Mesenchymal stem cell (in vitro differentiated cells and primary cell): ENCODE measurements at regions not wholly inside any gene's neighbourhood (a gene's known extent, or its start where the extent isn't known, plus 50 kb on each side); places are given as distances from the start of the nearest gene placed in this dataset.

Experiments used
- DNase-seq: peaks from one replicate; pipeline ENCODE4 v3.0.0-alpha.2; 2013
- H2AFZ ChIP-seq: one replicate; pipeline ENCODE4 v1.6.1; 2013; ENCODE audit warnings: low read depth, mild to moderate bottlenecking, control low read depth, inconsistent platforms, low read length, moderate library complexity
- H2AK5ac ChIP-seq: 2 replicates; pipeline ENCODE4 v1.6.1; 2013; ENCODE audit warnings: low read length, moderate library complexity, mild to moderate bottlenecking, inconsistent platforms; ENCODE audit not compliant: severe bottlenecking
- H2BK120ac ChIP-seq: one replicate; pipeline ENCODE4 v1.6.1; 2013; ENCODE audit warnings: low read depth, mild to moderate bottlenecking, inconsistent platforms, low read length, moderate library complexity
- H2BK12ac ChIP-seq, 2 experiments: one replicate each; pipeline ENCODE4 v1.6.1; 2013; ENCODE audit warnings: inconsistent platforms in 2 of 2, low read length in 2 of 2, mild to moderate bottlenecking in 2 of 2, moderate library complexity in 2 of 2, control low read depth in 1 of 2
- H2BK15ac ChIP-seq: one replicate; pipeline ENCODE4 v1.6.1; 2013; ENCODE audit warnings: mild to moderate bottlenecking, low read depth, inconsistent platforms; ENCODE audit not compliant: poor library complexity, severe bottlenecking
- H2BK5ac ChIP-seq: 2 replicates; pipeline ENCODE4 v1.6.1; 2013; ENCODE audit warnings: low read depth, mild to moderate bottlenecking, low read length, control low read depth, inconsistent platforms; ENCODE audit not compliant: poor library complexity, severe bottlenecking
- H3K14ac ChIP-seq, 2 experiments: one replicate each; pipeline ENCODE4 v1.6.1; 2013; ENCODE audit warnings: inconsistent platforms in 2 of 2, low read length in 2 of 2, control low read depth in 1 of 2, mild to moderate bottlenecking in 1 of 2, moderate library complexity in 1 of 2
- H3K18ac ChIP-seq, 2 experiments: one replicate each; pipeline ENCODE4 v1.6.1; 2013; ENCODE audit warnings: inconsistent platforms in 2 of 2, low read length in 2 of 2, control low read depth in 1 of 2, low read depth in 1 of 2, mild to moderate bottlenecking in 1 of 2
- H3K23ac ChIP-seq, 2 experiments: one replicate each; pipeline ENCODE4 v1.6.1; 2013; ENCODE audit warnings: inconsistent platforms in 2 of 2, low read length in 2 of 2, mild to moderate bottlenecking in 2 of 2, moderate library complexity in 2 of 2, control low read depth in 1 of 2
- H3K27ac ChIP-seq: 2 replicates; pipeline ENCODE4 v1.5.1; 2013; ENCODE audit warnings: mild to moderate bottlenecking, moderate library complexity, low read length, control low read depth, inconsistent platforms; ENCODE audit not compliant: poor library complexity, severe bottlenecking
- H3K27me3 ChIP-seq, 2 experiments: 2 replicates each; pipeline versions ENCODE4 v1.6.1 to v1.7.0; 2013; ENCODE audit warnings: low read length in 2 of 2, mild to moderate bottlenecking in 2 of 2, moderate library complexity in 2 of 2, control low read depth in 1 of 2, inconsistent platforms in 1 of 2; ENCODE audit not compliant: control insufficient read depth in 1 of 2, insufficient read depth in 1 of 2
- H3K36me3 ChIP-seq, 2 experiments: 2 replicates each; pipeline versions ENCODE4 v1.6.1 to v1.7.0; 2013; ENCODE audit warnings: low read length in 2 of 2, control low read depth in 1 of 2, inconsistent platforms in 1 of 2, low read depth in 1 of 2, mild to moderate bottlenecking in 1 of 2; ENCODE audit not compliant: insufficient read depth in 2 of 2, control insufficient read depth in 1 of 2
- H3K4ac ChIP-seq, 2 experiments: one replicate each; pipeline ENCODE4 v1.6.1; 2013; ENCODE audit warnings: inconsistent platforms in 2 of 2, low read length in 2 of 2, mild to moderate bottlenecking in 2 of 2, moderate library complexity in 2 of 2, control low read depth in 1 of 2, low read depth in 1 of 2
- H3K4me1 ChIP-seq: 2 replicates; pipeline ENCODE4 v1.6.1; 2013; ENCODE audit warnings: low read depth, low read length, control low read depth; ENCODE audit not compliant: control insufficient read depth, insufficient read depth
- H3K4me2 ChIP-seq: 2 replicates; pipeline ENCODE4 v1.6.1; 2013; ENCODE audit warnings: low read length, mild to moderate bottlenecking, inconsistent platforms; ENCODE audit not compliant: poor library complexity, severe bottlenecking
- H3K4me3 ChIP-seq, 2 experiments: 2 replicates each; pipeline versions ENCODE4 v1.5.1 to v1.7.0; 2013; ENCODE audit warnings: low read length in 2 of 2, mild to moderate bottlenecking in 2 of 2, control low read depth in 1 of 2, low read depth in 1 of 2; ENCODE audit not compliant: insufficient read depth in 1 of 2
- H3K79me1 ChIP-seq: replicated peaks from 2 replicates; pipeline ENCODE4 v1.6.1; 2013; ENCODE audit warnings: mild to moderate bottlenecking, control low read depth, low read length, inconsistent platforms; ENCODE audit not compliant: poor library complexity, severe bottlenecking
- H3K9ac ChIP-seq: 2 replicates; pipeline ENCODE4 v1.7.0; 2013; ENCODE audit warnings: mild to moderate bottlenecking, low read length, moderate library complexity
- H3K9me3 ChIP-seq: 2 replicates; pipeline ENCODE4 v1.7.0; 2013; ENCODE audit warnings: mild to moderate bottlenecking, low read length; ENCODE audit not compliant: control insufficient read depth
- H4K8ac ChIP-seq: one replicate; pipeline ENCODE4 v1.6.1; 2013; ENCODE audit warnings: inconsistent platforms, mild to moderate bottlenecking, low read length, moderate library complexity
- H4K91ac ChIP-seq: one replicate; pipeline ENCODE4 v1.6.1; 2013; ENCODE audit warnings: mild to moderate bottlenecking, low read length, inconsistent platforms
- WGBS: methylation state at CpG from one replicate; pipeline ENCODE4 v1.1.7; 2013; ENCODE audit warnings: mixed read lengths; 5-methylcytosine and 5-hydroxymethylcytosine counted together

DNA sequence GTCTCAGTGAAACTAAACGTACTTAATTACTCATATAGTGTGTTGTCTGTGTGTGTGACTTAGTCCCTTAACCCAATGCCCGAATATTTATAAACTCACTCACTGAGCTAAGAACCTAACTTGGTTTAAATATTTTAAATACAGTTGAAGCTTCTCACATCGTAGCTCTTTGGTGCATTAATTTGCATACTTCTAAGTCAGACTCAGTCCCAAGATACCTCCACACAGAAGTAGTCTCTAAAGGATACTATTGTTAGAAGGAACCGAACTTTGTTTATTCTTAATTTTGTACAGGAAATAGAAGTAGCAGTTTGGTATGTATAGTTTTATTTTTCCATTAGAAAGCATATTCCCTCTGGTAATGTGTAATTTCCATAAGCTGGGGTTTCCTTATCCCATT lies 54.0 kb upstream of the NKAP start:
- H2BK12ac ChIP-seq: no peak overlapping the region
- no peak overlapping the region for H3K4me2 ChIP-seq
- peaks cover 6% of the 10 kb centered on the region for H3K4me1 ChIP-seq
- H3K23ac ChIP-seq: no peak overlapping the region
- H2BK15ac ChIP-seq: no peak overlapping the region
- no peak overlapping the region for H3K27ac ChIP-seq
- H3K4me3 ChIP-seq: no peak overlapping the region
- H4K8ac ChIP-seq: no peak overlapping the region
- no peaks in the 10 kb centered on the region for H3K36me3 ChIP-seq
- no peak overlapping the region for H3K4ac ChIP-seq
- no peaks in the 10 kb centered on the region for H3K79me1 ChIP-seq
- no CpG with 5 or more reads among the region's 4 CpGs for WGBS
- no peak overlapping the region for H2AK5ac ChIP-seq
- peaks cover 73 to 93% of the 10 kb centered on the region in 2 experiments for H3K27me3 ChIP-seq
- H2BK120ac ChIP-seq: no peak overlapping the region
- no peak for DNase-seq
- H3K9ac ChIP-seq: no peak overlapping the region
- no peak overlapping the region for H2BK5ac ChIP-seq
- peaks cover 2% of the 10 kb centered on the region for H3K9me3 ChIP-seq
- H3K18ac ChIP-seq: no peak overlapping the region
- no peak overlapping the region for H4K91ac ChIP-seq
- no peak overlapping the region for H3K14ac ChIP-seq
- no peak overlapping the region for H2AFZ ChIP-seq

DNA sequence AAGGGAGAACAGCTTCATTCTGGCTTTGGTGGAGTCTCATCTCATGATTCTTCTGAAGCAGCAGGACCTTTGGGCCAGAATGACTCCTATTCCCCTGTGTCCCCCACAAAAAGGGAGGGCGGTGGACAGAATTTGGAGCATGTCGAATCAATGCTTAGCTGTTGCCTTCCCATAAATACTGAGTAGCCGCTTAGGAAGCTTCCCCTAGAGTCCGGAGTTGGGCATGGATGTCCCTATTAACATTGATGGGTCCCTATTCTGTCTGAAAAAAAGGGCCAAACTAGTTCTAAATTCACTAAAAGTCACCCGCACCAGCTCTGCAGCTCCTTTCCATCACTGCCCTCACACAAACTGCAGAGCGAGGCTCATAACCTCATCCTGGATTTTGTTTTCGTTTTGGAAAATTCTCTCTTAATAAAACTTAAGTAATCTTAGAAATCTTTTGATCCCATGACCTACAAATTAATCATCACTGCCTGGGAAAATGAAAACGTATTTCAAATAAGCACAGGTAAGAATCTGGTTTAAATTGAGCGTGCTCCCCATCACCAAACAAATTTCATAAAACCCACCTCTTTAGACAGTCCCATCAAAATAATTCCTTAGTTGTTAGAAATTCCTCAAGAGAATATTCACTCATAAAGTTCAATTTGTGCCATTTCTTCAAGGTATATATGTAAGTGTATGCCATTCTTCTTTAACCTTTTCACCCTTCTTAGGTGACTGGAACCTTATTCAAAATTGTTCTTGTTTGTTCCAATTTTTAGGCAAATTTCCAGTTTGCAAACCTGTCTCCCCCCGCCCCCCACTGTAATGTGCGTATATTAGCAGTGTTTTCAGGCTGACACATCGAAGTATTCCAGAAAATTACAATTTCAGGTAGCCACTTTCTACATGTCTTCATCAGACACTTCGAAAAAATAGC lies 53.3 kb upstream of the NKAP start:
- Histone ChIP-seq H3K9ac (no peak overlapping the region), H3K36me3 (no peaks in the 10 kb centered on the region), H3K27ac (no peak overlapping the region), H3K23ac (no peak overlapping the region), H2BK120ac (no peak overlapping the region), H3K4me3 (no peak overlapping the region), H3K79me1 (no peaks in the 10 kb centered on the region), H3K14ac (no peak overlapping the region), H2AK5ac (no peak overlapping the region), H3K9me3 (peaks cover 2% of the 10 kb centered on the region), H4K91ac (no peak overlapping the region), H2BK5ac (no peak overlapping the region), H3K4ac (no peak overlapping the region), H3K18ac (no peak overlapping the region), H3K4me2 (no peak overlapping the region), H3K4me1 (peaks cover 6% of the 10 kb centered on the region), H4K8ac (no peak overlapping the region), H2BK12ac (no peak overlapping the region), H2AFZ (no peak overlapping the region), H2BK15ac (no peak overlapping the region), H3K27me3 (peaks cover 73 to 93% of the 10 kb centered on the region in 2 experiments)
- DNase-seq: no peak
- WGBS: 15% methylated on average over 9 of the region's 13 CpGs

- Histone ChIP-seq H3K4ac (no peak overlapping the region), H3K23ac (no peak overlapping the region), H3K79me1 (no peaks in the 10 kb centered on the region), H3K9me3 (peaks cover 2% of the 10 kb centered on the region), H2AK5ac (no peak overlapping the region), H3K14ac (no peak overlapping the region), H2BK12ac (no peak overlapping the region), H2AFZ (no peak overlapping the region), H2BK5ac (no peak overlapping the region), H4K91ac (no peak overlapping the region), H3K18ac (no peak overlapping the region), H3K4me1 (peaks cover 6% of the 10 kb centered on the region), H3K4me3 (no peak overlapping the region), H4K8ac (no peak overlapping the region), H3K9ac (no peak overlapping the region), H3K4me2 (no peak overlapping the region), H3K27me3 (peaks cover 73 to 93% of the 10 kb centered on the region in 2 experiments), H3K36me3 (no peaks in the 10 kb centered on the region), H2BK15ac (no peak overlapping the region), H3K27ac (no peak overlapping the region), H2BK120ac (no peak overlapping the region)
- 50% methylated on average over 2 of the region's 3 CpGs for WGBS
- no peak for DNase-seq
Observed at GRCh38 chrX:119996069-119996468, 52.5 kb upstream of the NKAP start.
